EH (cell line): ENCODE measurements at regions not wholly inside any gene's neighbourhood (a gene's known extent, or its start where the extent isn't known, plus 50 kb on each side); places are given as distances from the start of the nearest gene placed in this dataset.

Source experiments
- DNase-seq: peaks from one replicate; pipeline ENCODE4 v3.0.0-alpha.2; 2015; ENCODE audit warnings: low read depth

GRCh38 chrX:3257471-3257870 lies 89.0 kb downstream of the MXRA5 start:
- DNase-seq: peak; percentile 54

- no peak for DNase-seq
Observed at GRCh38 chrX:3256868-3257267, 89.6 kb downstream of the MXRA5 start.

- peak; percentile 50 for DNase-seq
Observed at GRCh38 chrX:3252744-3253143, 93.7 kb downstream of the MXRA5 start.

- no peak for DNase-seq
Observed at GRCh38 chrX:3250966-3251365, 95.5 kb downstream of the MXRA5 start.

- peak; percentile 38 for DNase-seq
Observed at GRCh38 chrX:3244955-3245354, 101.5 kb downstream of the MXRA5 start.

GRCh38 chrX:3244203-3244743 lies 102.2 kb downstream of the MXRA5 start:
- peak; percentile 91 for DNase-seq

- no peak for DNase-seq
Observed at GRCh38 chrX:3232262-3232923, 114.1 kb downstream of the MXRA5 start.

GRCh38 chrX:3231766-3232165 lies 114.7 kb downstream of the MXRA5 start:
- no peak for DNase-seq

GRCh38 chrX:3230496-3230895 lies 116.0 kb downstream of the MXRA5 start:
- peak; percentile 29 for DNase-seq

- no peak for DNase-seq
Observed at GRCh38 chrX:3227526-3227925, 118.9 kb downstream of the MXRA5 start.

- DNase-seq: no peak
Observed at GRCh38 chrX:3226087-3226486, 120.4 kb downstream of the MXRA5 start.

- no peak for DNase-seq
Observed at GRCh38 chrX:3221643-3222042, 124.8 kb downstream of the MXRA5 start.

- DNase-seq: no peak
Observed at GRCh38 chrX:3219667-3220066, 126.8 kb downstream of the MXRA5 start.

GRCh38 chrX:3219231-3219630 lies 127.2 kb downstream of the MXRA5 start:
- no peak for DNase-seq

GRCh38 chrX:3218442-3218841 lies 128.0 kb downstream of the MXRA5 start:
- no peak for DNase-seq

- DNase-seq: peak; percentile 58
Observed at GRCh38 chrX:3216581-3217180, 129.8 kb downstream of the MXRA5 start.

- DNase-seq: no peak
Observed at GRCh38 chrX:3215249-3215648, 131.2 kb downstream of the MXRA5 start.

- no peak for DNase-seq
Observed at GRCh38 chrX:3206314-3206713, 140.1 kb downstream of the MXRA5 start.

- DNase-seq: no peak
Observed at GRCh38 chrX:3204606-3205005, 141.8 kb downstream of the MXRA5 start.

- no peak for DNase-seq
Observed at GRCh38 chrX:3195845-3196244, 150.6 kb downstream of the MXRA5 start.

- DNase-seq: no peak
Observed at GRCh38 chrX:3192835-3193234, 151.6 kb downstream of the ARSF start.

GRCh38 chrX:3191796-3192195 lies 150.5 kb downstream of the ARSF start:
- DNase-seq: peak; percentile 11

- DNase-seq: peak; percentile 68
Observed at GRCh38 chrX:3191201-3191600, 149.9 kb downstream of the ARSF start.
